ENCODE measurements at regions not wholly inside any gene's neighbourhood (a gene's known extent, or its start where the extent isn't known, plus 50 kb on each side); places are given as distances from the start of the nearest gene placed in this dataset.

DNA sequence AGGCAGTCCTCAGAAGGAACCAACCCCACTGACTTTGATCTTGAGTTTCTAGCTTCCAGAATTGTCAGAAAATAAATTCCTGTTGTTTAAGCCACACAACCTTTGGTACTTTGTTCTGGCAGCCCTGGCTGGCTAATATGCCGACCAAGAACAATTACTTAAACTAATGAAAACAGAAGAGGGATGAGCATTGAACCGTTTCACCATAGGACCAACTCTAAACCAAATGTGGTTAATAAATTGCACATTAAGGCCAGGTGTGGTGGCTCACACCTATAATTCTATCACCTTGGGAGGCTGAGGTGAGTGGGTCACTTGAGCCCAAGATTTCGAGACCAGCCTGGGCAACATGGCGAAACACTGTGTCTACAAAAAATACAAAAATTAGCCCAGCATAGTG is 160.9 kb upstream of the RAI14 start:
- intact Hi-C loops (cut with DNase I): no loop called here
- Histone ChIP-seq H3K9me3 (no peaks in the 10 kb centered on the region), H3K4me1 (peaks cover 23 to 49% of the 10 kb centered on the region in 2 donors), H3K4me3 (no peak overlapping the region), H3K27me3 (no peaks in the 10 kb centered on the region), H3K36me3 (no peaks in the 10 kb centered on the region), H3K27ac (peak overlapping the region in 1 of 2 donors; percentile 47)
- DNase-seq (ENCODE audit: low spot score in 2 of 2): no peak
- TF ChIP-seq, protein P1, sequence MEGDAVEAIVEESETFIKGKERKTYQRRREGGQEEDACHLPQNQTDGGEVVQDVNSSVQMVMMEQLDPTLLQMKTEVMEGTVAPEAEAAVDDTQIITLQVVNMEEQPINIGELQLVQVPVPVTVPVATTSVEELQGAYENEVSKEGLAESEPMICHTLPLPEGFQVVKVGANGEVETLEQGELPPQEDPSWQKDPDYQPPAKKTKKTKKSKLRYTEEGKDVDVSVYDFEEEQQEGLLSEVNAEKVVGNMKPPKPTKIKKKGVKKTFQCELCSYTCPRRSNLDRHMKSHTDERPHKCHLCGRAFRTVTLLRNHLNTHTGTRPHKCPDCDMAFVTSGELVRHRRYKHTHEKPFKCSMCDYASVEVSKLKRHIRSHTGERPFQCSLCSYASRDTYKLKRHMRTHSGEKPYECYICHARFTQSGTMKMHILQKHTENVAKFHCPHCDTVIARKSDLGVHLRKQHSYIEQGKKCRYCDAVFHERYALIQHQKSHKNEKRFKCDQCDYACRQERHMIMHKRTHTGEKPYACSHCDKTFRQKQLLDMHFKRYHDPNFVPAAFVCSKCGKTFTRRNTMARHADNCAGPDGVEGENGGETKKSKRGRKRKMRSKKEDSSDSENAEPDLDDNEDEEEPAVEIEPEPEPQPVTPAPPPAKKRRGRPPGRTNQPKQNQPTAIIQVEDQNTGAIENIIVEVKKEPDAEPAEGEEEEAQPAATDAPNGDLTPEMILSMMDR (IDR thresholded peaks at IDR 0.05): no peak

DNA sequence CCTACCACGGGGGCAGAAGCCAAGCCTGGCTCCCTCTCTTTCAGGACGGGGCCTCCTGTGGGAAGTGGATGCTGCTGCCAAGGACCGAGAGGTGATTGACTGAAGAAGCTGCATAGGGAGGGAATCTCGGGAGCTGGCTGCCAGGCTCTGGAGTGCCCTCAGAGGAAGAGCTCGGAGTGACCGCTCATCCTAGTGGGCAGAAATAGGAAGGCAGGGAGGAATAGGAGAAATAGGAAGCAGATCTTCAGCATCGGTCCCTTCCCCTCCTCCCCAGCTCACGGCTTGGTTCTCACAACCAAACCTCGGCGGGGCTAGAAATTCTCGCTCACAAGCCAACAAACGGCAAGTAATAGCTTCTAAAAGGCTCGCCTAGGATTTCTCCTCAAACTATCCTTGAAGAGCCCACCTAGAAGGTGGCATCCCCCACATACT is 159.9 kb upstream of the RAI14 start:
- DNase-seq (ENCODE audit: low spot score in 2 of 2): no peak
- Histone ChIP-seq H3K4me1 (peaks cover 23 to 45% of the 10 kb centered on the region in 2 donors), H3K4me3 (peak overlapping the region; percentile 2 to 27), H3K36me3 (no peaks in the 10 kb centered on the region), H3K27ac (peak overlapping the region; percentile 82 to 86), H3K9me3 (no peaks in the 10 kb centered on the region), H3K27me3 (no peaks in the 10 kb centered on the region)
- TF ChIP-seq, protein P1 (IDR thresholded peaks at IDR 0.05): peak in 1 of 3 experiments; percentile 22
- intact Hi-C loops (cut with DNase I): no loop called here

DNA sequence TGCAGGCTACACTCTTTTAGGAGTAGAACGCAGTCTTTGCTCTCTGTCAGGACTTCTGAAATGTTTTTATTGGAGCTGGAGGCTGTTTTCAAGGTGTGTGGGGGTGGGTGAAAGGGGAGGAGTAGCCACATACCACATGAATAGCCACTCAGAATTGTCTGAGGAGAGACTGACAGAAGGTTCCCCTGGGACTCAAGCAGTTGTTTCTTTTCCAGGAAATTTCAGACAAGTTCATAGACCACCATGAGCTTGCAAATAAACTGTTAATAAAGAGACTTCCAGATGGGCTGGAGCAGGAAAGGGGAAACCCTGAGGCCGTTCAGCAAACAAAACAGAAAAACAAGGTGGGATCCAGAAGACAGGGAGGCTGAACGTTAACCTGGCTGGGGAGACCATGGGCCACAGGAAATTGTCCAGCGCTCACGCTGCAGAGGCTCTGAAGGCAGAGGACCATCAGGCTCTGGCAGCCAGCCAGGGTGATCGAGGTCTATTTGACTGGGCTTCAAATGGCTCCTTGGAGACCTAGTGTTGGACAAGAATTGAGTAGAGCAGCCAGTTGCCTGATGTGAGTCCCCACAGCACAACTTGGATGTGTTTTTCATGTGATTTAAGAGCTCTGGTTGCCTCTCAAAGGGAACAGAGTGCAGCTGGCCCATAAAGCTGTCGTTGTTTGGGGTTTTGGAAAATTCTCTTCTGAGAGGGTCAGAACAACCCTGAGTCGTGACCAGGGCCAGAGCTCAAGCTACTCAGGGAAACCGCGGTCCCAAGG is 159.2 kb upstream of the RAI14 start:
- TF ChIP-seq, protein P1 (IDR thresholded peaks at IDR 0.05): no peak
- intact Hi-C loops (cut with DNase I): no loop called here
- H3K4me1 ChIP-seq: peaks cover 23 to 45% of the 10 kb centered on the region in 2 donors
- H3K27ac ChIP-seq: peak overlapping the region; percentile 82 to 86
- no peaks in the 10 kb centered on the region for H3K27me3 ChIP-seq
- peak overlapping the region; percentile 2 to 27 for H3K4me3 ChIP-seq
- no peaks in the 10 kb centered on the region for H3K36me3 ChIP-seq
- H3K9me3 ChIP-seq: no peaks in the 10 kb centered on the region
- DNase-seq (ENCODE audit: low spot score in 2 of 2): peak in 1 of 2 donors; percentile 86

DNA sequence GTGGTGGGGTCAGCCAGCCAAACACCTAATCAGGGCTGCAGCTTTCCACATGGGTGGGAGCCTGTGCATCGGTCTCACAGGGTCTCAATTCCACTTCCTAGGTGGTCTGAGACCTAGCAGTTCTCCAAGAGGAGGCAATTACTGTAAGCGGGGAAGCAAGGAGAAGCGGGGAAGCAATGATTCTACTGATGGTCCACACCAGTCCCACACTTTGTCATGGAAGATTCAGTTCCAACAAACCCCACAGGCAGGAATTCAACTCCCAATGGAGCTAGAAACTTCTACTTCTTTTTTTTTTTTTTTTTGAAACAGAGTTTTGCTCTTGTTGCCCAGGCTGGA is 158.7 kb upstream of the RAI14 start:
- H3K36me3 ChIP-seq: no peaks in the 10 kb centered on the region
- no peaks in the 10 kb centered on the region for H3K27me3 ChIP-seq
- no peak overlapping the region for H3K4me3 ChIP-seq
- TF ChIP-seq, protein P1 (IDR thresholded peaks at IDR 0.05): no peak
- intact Hi-C loops (cut with DNase I): no loop called here
- DNase-seq (ENCODE audit: low spot score in 2 of 2): no peak
- H3K4me1 ChIP-seq: peaks cover 23 to 46% of the 10 kb centered on the region in 2 donors
- peak overlapping the region; percentile 82 to 86 for H3K27ac ChIP-seq
- no peaks in the 10 kb centered on the region for H3K9me3 ChIP-seq

DNA sequence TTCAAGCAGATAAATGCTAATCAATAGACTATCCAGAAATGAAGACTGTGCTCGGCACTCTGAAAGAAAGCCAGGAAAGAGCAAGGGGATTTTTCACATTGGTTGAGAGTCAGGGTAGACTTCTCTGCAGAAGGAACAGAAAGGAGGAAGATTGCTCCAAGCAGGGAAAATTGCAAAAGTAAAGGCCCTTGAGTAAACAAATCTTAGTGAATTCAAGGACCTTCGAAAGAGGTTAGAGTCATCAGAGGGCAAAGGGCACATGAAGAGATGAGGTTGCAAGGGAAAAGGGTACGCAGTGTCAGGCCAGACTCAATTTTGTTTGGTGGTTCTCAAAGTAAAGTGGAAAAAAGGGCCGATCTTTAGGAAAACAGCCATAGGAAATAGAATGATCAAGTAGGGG is 157.6 kb upstream of the RAI14 start:
- Histone ChIP-seq H3K36me3 (no peaks in the 10 kb centered on the region), H3K27me3 (no peaks in the 10 kb centered on the region), H3K4me3 (no peak overlapping the region), H3K27ac (peak overlapping the region; percentile 82 to 86), H3K9me3 (no peaks in the 10 kb centered on the region), H3K4me1 (peaks cover 23 to 58% of the 10 kb centered on the region in 2 donors)
- TF ChIP-seq, protein P1 (IDR thresholded peaks at IDR 0.05): no peak
- no peak for DNase-seq (ENCODE audit: low spot score in 2 of 2)
- intact Hi-C loops (cut with DNase I): no loop called here

Measured in ascending aorta (tissue), 2 donors.